ENCODE measurements at regions not wholly inside any gene's neighbourhood (a gene's known extent, or its start where the extent isn't known, plus 50 kb on each side); places are given as distances from the start of the nearest gene placed in this dataset.
"Not testable (repeated sequence)": the region's sequence is repeated elsewhere in the genome, so short reads cannot be mapped to it uniquely, and the experiment has no call there.

DNA sequence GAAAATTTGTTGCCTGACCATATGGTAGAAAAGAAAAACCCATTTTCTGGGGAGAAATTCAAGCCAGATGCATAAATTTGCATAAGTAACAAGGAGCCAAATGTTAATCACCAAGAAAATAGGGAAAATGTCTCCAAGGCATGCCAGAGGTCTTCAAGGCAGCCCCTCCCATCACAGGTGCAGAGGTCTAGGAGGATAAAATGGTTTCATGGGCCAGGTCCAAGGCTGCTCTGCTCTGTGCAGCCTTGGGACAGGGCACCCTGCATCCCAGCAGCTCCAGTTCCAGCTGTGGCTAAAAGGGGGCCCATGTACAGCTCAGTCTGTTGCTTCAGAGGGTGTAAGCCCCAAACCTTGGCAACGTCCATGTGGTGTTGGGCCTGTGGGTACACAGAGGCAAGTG is 200.0 kb downstream of the LARP7 start:
- no peak for DNase-seq
- H3K4me1 ChIP-seq: no peaks in the 10 kb centered on the region
- in situ Hi-C loops (cut with MboI; ENCODE audit: low pct_ligation_motif_present in 1 of 4, low pct_unique_long_range_greater_than_20kb in 1 of 4, low sequenced_read_pairs in 3 of 4) (no loop called here), intact Hi-C loops (cut with DNase I; ENCODE audit: low total_unique reads) (no loop called here)
- H3K9me3 ChIP-seq: no peaks in the 10 kb centered on the region
- no peak for TF ChIP-seq EP300 (IDR thresholded peaks at IDR 0.05; ENCODE audit: low read depth)
- TF ChIP-seq, protein P1, sequence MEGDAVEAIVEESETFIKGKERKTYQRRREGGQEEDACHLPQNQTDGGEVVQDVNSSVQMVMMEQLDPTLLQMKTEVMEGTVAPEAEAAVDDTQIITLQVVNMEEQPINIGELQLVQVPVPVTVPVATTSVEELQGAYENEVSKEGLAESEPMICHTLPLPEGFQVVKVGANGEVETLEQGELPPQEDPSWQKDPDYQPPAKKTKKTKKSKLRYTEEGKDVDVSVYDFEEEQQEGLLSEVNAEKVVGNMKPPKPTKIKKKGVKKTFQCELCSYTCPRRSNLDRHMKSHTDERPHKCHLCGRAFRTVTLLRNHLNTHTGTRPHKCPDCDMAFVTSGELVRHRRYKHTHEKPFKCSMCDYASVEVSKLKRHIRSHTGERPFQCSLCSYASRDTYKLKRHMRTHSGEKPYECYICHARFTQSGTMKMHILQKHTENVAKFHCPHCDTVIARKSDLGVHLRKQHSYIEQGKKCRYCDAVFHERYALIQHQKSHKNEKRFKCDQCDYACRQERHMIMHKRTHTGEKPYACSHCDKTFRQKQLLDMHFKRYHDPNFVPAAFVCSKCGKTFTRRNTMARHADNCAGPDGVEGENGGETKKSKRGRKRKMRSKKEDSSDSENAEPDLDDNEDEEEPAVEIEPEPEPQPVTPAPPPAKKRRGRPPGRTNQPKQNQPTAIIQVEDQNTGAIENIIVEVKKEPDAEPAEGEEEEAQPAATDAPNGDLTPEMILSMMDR (IDR thresholded peaks at IDR 0.05): no peak
- TF ChIP-seq POLR2A (IDR thresholded peaks at IDR 0.05): no peak
- TF ChIP-seq POLR2AphosphoS5 (IDR thresholded peaks at IDR 0.05): no peak
- H3K36me3 ChIP-seq: no peaks in the 10 kb centered on the region
- H3K4me3 ChIP-seq: no peak overlapping the region
- H3K27me3 ChIP-seq: no peaks in the 10 kb centered on the region
- H3K27ac ChIP-seq: no peak overlapping the region
- WGBS, 2 donors (ENCODE audit: low coverage in 1 of 2): 0% methylated on average over 1 of the region's 1 CpG; no CpG with 5 or more reads in 1 of the 2 donors

DNA sequence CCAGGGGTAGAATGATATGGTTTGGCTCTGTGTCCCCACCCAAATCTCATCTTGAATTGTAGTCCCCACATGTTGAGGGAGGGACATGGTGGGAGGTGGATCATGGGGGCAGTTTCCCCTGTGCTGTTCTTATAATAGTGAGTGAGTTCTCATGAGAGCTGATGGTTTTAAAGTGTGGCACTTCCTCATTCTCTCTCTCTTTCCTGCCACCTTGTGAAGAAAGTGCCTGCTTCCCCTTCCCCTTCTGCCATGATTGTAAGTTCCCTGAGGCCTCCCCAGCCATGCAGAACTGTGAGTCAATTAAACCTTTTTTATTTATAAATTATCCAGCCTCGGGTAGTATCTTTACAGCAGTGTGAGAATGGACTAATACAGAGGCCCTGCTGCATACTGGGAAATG is 201.1 kb downstream of the LARP7 start:
- H3K9me3 ChIP-seq; H3K36me3 ChIP-seq; DNase-seq; H3K4me3 ChIP-seq; H3K4me1 ChIP-seq; H3K27ac ChIP-seq; intact Hi-C loops (cut with DNase I; ENCODE audit: low total_unique reads); in situ Hi-C loops (cut with MboI; ENCODE audit: low pct_ligation_motif_present in 1 of 4, low pct_unique_long_range_greater_than_20kb in 1 of 4, low sequenced_read_pairs in 3 of 4); H3K27me3 ChIP-seq: not testable (repeated sequence)
- WGBS, 2 donors (ENCODE audit: low coverage in 1 of 2): 14 to 35% methylated on average over 1 of the region's 1 CpG

DNA sequence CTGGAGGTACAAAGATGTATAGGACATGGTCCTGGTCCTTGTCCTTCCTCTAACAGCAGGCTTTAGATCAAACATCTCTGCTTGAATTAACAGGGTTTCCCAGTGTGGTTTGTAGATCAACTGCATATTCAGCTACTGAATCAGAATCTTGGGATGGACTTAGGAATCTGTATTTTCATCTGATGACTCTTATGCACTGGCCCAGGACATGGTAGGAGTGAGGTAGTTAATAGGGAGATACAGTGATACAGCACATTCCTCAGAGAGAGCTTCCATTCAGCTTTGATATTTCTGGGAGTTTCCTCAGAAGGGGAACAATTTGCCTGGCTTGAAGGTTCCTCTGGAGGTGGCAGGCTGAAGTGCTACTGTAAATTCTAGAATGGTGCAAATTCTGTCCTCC is 203.1 kb downstream of the LARP7 start:
- Histone ChIP-seq H3K9me3 (no peaks in the 10 kb centered on the region), H3K27me3 (no peaks in the 10 kb centered on the region), H3K4me3 (no peak overlapping the region), H3K27ac (no peak overlapping the region), H3K36me3 (no peaks in the 10 kb centered on the region), H3K4me1 (no peaks in the 10 kb centered on the region)
- DNase-seq: no peak
- in situ Hi-C loops (cut with MboI; ENCODE audit: low pct_ligation_motif_present in 1 of 4, low pct_unique_long_range_greater_than_20kb in 1 of 4, low sequenced_read_pairs in 3 of 4) (no loop called here), intact Hi-C loops (cut with DNase I; ENCODE audit: low total_unique reads) (no loop called here)
- no peak for TF ChIP-seq EP300 (IDR thresholded peaks at IDR 0.05; ENCODE audit: low read depth)
- TF ChIP-seq POLR2AphosphoS5 (IDR thresholded peaks at IDR 0.05): no peak
- TF ChIP-seq POLR2A (IDR thresholded peaks at IDR 0.05): no peak
- TF ChIP-seq, protein P1 (IDR thresholded peaks at IDR 0.05): no peak

DNA sequence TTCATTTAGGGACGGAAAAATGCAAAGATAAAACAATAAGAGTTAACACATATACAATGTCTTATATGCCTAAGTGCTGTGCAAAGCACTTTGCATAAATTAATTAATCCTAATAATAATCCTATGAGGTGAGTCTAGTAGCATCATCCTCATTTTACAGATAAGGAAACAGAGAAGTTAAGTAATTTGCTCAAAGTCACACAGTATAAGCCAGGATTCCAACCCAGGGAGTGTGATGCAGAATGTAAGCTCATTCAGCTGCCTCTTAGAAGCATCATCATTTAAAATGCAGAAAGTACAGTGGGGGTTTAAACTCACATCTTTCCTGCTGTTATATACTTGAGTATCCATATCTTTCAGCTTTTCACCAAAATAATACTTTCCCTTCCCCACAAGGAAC is 203.7 kb downstream of the LARP7 start:
- DNase-seq: no peak
- in situ Hi-C loops (cut with MboI; ENCODE audit: low pct_ligation_motif_present in 1 of 4, low pct_unique_long_range_greater_than_20kb in 1 of 4, low sequenced_read_pairs in 3 of 4) (no loop called here), intact Hi-C loops (cut with DNase I; ENCODE audit: low total_unique reads) (no loop called here)
- Histone ChIP-seq H3K4me3 (no peak overlapping the region), H3K36me3 (no peaks in the 10 kb centered on the region), H3K27ac (no peak overlapping the region), H3K4me1 (no peaks in the 10 kb centered on the region), H3K27me3 (no peaks in the 10 kb centered on the region), H3K9me3 (no peaks in the 10 kb centered on the region)
- WGBS, 2 donors (ENCODE audit: low coverage in 1 of 2): 71 to 84% methylated on average over 1 of the region's 1 CpG
- TF ChIP-seq POLR2A (IDR thresholded peaks at IDR 0.05) (no peak), EP300 (IDR thresholded peaks at IDR 0.05; ENCODE audit: low read depth) (no peak)

DNA sequence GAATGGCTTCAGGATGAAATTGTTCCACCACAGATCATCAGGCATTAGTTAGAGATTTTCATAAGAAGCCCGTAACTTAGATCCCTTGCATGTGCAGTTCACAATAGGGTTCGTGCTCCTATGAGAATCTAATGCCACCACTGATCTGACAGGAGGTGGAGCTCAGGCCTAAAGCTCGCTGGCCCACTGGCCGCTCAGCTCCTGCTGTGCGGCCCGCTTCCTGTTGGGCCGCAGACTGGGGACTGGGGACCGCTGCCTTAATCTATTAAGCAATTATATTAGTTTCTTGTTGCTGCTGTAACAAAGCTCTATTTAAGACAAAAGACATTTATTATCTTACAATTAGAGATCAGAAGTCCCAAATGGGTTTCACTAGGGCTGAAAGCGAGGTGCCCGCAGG is 205.6 kb downstream of the LARP7 start:
- no peaks in the 10 kb centered on the region for H3K27me3 ChIP-seq
- no peaks in the 10 kb centered on the region for H3K9me3 ChIP-seq
- TF ChIP-seq POLR2AphosphoS5 (IDR thresholded peaks at IDR 0.05) (no peak), POLR2A (IDR thresholded peaks at IDR 0.05) (no peak), EP300 (IDR thresholded peaks at IDR 0.05; ENCODE audit: low read depth) (no peak)
- TF ChIP-seq, protein P1 (IDR thresholded peaks at IDR 0.05): no peak
- in situ Hi-C loops (cut with MboI; ENCODE audit: low pct_ligation_motif_present in 1 of 4, low pct_unique_long_range_greater_than_20kb in 1 of 4, low sequenced_read_pairs in 3 of 4) (no loop called here), intact Hi-C loops (cut with DNase I; ENCODE audit: low total_unique reads) (no loop called here)
- H3K4me1 ChIP-seq: no peaks in the 10 kb centered on the region
- DNase-seq: no peak
- 79 to 100% methylated on average over 1 to 10 of the region's 10 CpGs for WGBS, 2 donors (ENCODE audit: low coverage in 1 of 2)
- H3K36me3 ChIP-seq: no peaks in the 10 kb centered on the region
- H3K27ac ChIP-seq: no peak overlapping the region
- no peak overlapping the region for H3K4me3 ChIP-seq

Data from transverse colon (tissue), 4 donors.